HL-60 (cell line): ENCODE measurements at regions not wholly inside any gene's neighbourhood (a gene's known extent, or its start where the extent isn't known, plus 50 kb on each side); places are given as distances from the start of the nearest gene placed in this dataset.
A peak's percentile ranks its signal among the peaks of the same experiment; 100 is the strongest.

Experiments used
- POLR2AphosphoS5 ChIP-seq: IDR thresholded peaks from 2 replicates; pipeline ENCODE4 v1.6.1; 2012; ENCODE audit warnings: low read depth
- TF ChIP-seq, protein P1 (sequence below): IDR thresholded peaks from one replicate; pipeline ENCODE4 v1.5.1; 2011; ENCODE audit warnings: low read length, control low read depth, inconsistent platforms; ENCODE audit not compliant: insufficient read depth

DNA sequence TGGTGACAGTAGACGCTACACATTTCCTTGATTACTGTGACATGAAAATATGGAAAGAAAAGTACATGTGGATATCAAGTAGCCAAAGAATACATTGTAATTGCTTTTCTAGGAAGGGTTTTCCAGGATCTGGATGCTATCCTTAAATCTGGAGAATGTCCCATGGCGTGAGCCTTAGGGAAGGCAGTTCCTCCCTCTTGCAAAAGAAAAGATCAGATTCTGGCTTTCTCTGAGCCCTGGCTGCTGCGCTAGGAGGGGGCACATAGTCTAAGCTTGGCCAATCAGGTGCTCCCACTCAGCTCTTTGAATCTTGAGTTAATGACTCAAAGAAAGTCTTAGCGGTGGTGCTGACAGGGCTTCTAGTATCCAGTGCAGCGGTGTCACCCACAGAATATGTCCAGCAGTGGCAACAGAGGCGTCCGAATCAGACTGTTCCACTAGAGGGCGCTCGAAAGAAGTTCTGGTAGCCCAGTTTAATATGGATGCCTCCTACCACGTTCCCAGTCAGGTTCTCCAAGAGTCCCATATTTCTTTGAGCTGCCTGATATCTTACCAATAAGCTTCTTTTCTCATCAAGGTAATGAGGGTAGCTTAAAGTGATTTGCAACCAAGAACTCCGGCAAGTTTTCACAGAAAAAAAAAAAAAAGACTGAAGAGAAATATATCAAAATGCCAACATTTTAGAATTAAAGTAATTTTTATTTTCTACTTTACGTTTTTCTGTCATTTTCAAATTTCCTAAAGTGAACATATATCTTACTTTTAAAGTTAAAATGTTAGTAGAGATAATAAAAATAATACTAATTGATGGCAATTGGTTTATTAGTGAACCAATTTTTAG lies 213.4 kb upstream of the S100G start:
- TF ChIP-seq, protein P1, sequence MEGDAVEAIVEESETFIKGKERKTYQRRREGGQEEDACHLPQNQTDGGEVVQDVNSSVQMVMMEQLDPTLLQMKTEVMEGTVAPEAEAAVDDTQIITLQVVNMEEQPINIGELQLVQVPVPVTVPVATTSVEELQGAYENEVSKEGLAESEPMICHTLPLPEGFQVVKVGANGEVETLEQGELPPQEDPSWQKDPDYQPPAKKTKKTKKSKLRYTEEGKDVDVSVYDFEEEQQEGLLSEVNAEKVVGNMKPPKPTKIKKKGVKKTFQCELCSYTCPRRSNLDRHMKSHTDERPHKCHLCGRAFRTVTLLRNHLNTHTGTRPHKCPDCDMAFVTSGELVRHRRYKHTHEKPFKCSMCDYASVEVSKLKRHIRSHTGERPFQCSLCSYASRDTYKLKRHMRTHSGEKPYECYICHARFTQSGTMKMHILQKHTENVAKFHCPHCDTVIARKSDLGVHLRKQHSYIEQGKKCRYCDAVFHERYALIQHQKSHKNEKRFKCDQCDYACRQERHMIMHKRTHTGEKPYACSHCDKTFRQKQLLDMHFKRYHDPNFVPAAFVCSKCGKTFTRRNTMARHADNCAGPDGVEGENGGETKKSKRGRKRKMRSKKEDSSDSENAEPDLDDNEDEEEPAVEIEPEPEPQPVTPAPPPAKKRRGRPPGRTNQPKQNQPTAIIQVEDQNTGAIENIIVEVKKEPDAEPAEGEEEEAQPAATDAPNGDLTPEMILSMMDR: peak; percentile 36
- TF ChIP-seq POLR2AphosphoS5: no peak
